Lower leg skin (tissue), 4 donors: ENCODE measurements at regions not wholly inside any gene's neighbourhood (a gene's known extent, or its start where the extent isn't known, plus 50 kb on each side); places are given as distances from the start of the nearest gene placed in this dataset.

Source experiments
- DNase-seq, 2 donors: peaks; one replicate each; pipeline ENCODE4 v3.0.0-alpha.2; 2019; ENCODE audit warnings: low spot score in 2 of 2
- H3K4me3 ChIP-seq: fragments of 200-600 bp; sonication (generic); 2 replicates; pipeline ENCODE4 v1.5.1; 2017; ENCODE audit warnings: mild to moderate bottlenecking, low read depth; ENCODE audit not compliant: poor library complexity, severe bottlenecking
- CTCF ChIP-seq, 3 donors: fragments of 450-650 bp; IDR thresholded peaks; one replicate each; pipeline ENCODE4 v1.5.1; 2016; ENCODE audit warnings: antibody characterized with exemption in 3 of 3, mild to moderate bottlenecking in 3 of 3, moderate library complexity in 2 of 3
- POLR2A ChIP-seq, 2 donors: fragments of 450-650 bp; IDR thresholded peaks; one replicate each; pipeline ENCODE4 v1.6.1; 2016 to 2017; ENCODE audit warnings: antibody characterized with exemption in 2 of 2, mild to moderate bottlenecking in 1 of 2, moderate library complexity in 1 of 2
- WGBS, 2 donors: methylation state at CpG; one replicate each; pipeline ENCODE4 v1.1.5; 2018; 5-methylcytosine and 5-hydroxymethylcytosine counted together
- intact Hi-C: fragments of 100-400 bp; cut with DNase I; formaldehyde crosslinking; loops from one replicate; pipeline ENCODE4 v1.15.0; 2023; ENCODE audit warnings: low total_unique reads

GRCh38 chr3:10632741-10633140 is 127.4 kb upstream of the ATP2B2 start:
- WGBS, 2 donors = 74% methylated on average over 3 of the region's 3 CpGs; no CpG with 5 or more reads in 1 of the 2 donors
- TF ChIP-seq POLR2A (IDR thresholded peaks at IDR 0.05) (no peak), CTCF (IDR thresholded peaks at IDR 0.05) (no peak)
- no peak overlapping the region for H3K4me3 ChIP-seq
- DNase-seq = no peak
- intact Hi-C loops = no loop called here

GRCh38 chr3:10635446-10636076 is 130.2 kb upstream of the ATP2B2 start:
- intact Hi-C loops = no loop called here
- TF ChIP-seq POLR2A (IDR thresholded peaks at IDR 0.05) = no peak
- no peak for TF ChIP-seq CTCF (IDR thresholded peaks at IDR 0.05)
- 88 to 89% methylated on average over 6 to 7 of the region's 7 CpGs for WGBS, 2 donors
- DNase-seq = peak in 1 of 2 donors; percentile 54
- H3K4me3 ChIP-seq = no peak overlapping the region

- DNase-seq = no peak
- intact Hi-C loops = no loop called here
- H3K4me3 ChIP-seq = no peak overlapping the region
- TF ChIP-seq POLR2A (IDR thresholded peaks at IDR 0.05) (no peak), CTCF (IDR thresholded peaks at IDR 0.05) (no peak)
Observed at GRCh38 chr3:10637342-10637741, 132.0 kb upstream of the ATP2B2 start.

GRCh38 chr3:10638466-10638865 is 133.1 kb upstream of the ATP2B2 start:
- intact Hi-C loops = no loop called here
- H3K4me3 ChIP-seq = no peak overlapping the region
- DNase-seq = no peak
- TF ChIP-seq POLR2A (IDR thresholded peaks at IDR 0.05) (no peak), CTCF (IDR thresholded peaks at IDR 0.05) (no peak)

GRCh38 chr3:10641760-10642159 is 136.4 kb upstream of the ATP2B2 start:
- WGBS, 2 donors = 90 to 91% methylated on average over 2 of the region's 2 CpGs
- intact Hi-C loops = no loop called here
- TF ChIP-seq CTCF (IDR thresholded peaks at IDR 0.05) (no peak), POLR2A (IDR thresholded peaks at IDR 0.05) (no peak)

GRCh38 chr3:10644189-10644588 is 138.8 kb upstream of the ATP2B2 start:
- DNase-seq = no peak
- no peak overlapping the region for H3K4me3 ChIP-seq
- intact Hi-C loops = no loop called here
- WGBS, 2 donors = 74 to 77% methylated on average over 4 of the region's 4 CpGs
- TF ChIP-seq CTCF (IDR thresholded peaks at IDR 0.05) (no peak), POLR2A (IDR thresholded peaks at IDR 0.05) (no peak)

More at GRCh38 chr3:10641760-10642159, 136.4 kb upstream of the ATP2B2 start:
- peak in 1 of 2 donors; percentile 17 for DNase-seq
- H3K4me3 ChIP-seq = no peak overlapping the region
